ENCODE measurements at regions not wholly inside any gene's neighbourhood (a gene's known extent, or its start where the extent isn't known, plus 50 kb on each side); places are given as distances from the start of the nearest gene placed in this dataset.

DNA sequence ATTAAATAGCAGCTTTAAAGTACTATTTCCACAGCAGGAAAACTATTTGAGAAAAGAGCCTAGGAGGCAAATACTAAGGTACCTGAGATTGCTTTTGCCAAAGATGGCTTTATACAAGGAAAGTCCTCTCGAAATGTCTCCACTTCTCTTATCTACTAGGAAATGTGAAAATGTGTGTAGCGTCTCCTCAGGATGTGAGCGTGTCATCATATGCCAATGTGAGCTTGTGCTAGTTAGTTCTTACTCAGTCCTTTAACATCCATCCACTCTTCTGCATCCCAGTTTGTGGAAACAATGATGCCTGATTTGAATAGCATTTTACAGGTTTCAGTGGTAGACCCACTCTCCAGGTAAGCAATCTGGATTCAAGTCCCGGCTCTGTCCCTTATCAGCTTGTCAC, 421.0 kb downstream of the DYNC2H1 start:
- no peak overlapping the region for H3K4me3 ChIP-seq
- H3K9me2 ChIP-seq (ENCODE audit: insufficient read depth), result no peaks in the 10 kb centered on the region
- peak overlapping the region; percentile 38 for H3K9ac ChIP-seq
- WGBS, 2 experiments (ENCODE audit: low coverage in 1 of 2, low lambda C conversion rate in 2 of 2, missing lambda C conversion rate in 2 of 2), result 78 to 79% methylated on average over 4 of the region's 4 CpGs
- peak overlapping the region; percentile 65 for H3K27ac ChIP-seq
- peak overlapping the region; percentile 47 for H2AFZ ChIP-seq
- DNase-seq, result peak; percentile 70
- no peaks in the 10 kb centered on the region for H3K36me3 ChIP-seq (ENCODE audit: low read depth)
- no peaks in the 10 kb centered on the region for H4K20me1 ChIP-seq (ENCODE audit: insufficient read depth)
- no peaks in the 10 kb centered on the region for H3K79me2 ChIP-seq (ENCODE audit: insufficient read depth)
- H3K4me1 ChIP-seq (ENCODE audit: insufficient read depth), result peaks cover 62% of the 10 kb centered on the region
- TF ChIP-seq EZH2phosphoT487 (IDR thresholded peaks at IDR 0.05; ENCODE audit: insufficient read depth, low read depth) (no peak), EZH2 (IDR thresholded peaks at IDR 0.05; ENCODE audit: insufficient read depth, poor library complexity, severe bottlenecking) (no peak)
- H3K27me3 ChIP-seq (replicated peaks; ENCODE audit: insufficient read depth), result no peaks in the 10 kb centered on the region
- H3F3A ChIP-seq (ENCODE audit: insufficient read depth), result peaks cover 52% of the 10 kb centered on the region
- peak overlapping the region; percentile 60 for H3K4me2 ChIP-seq (ENCODE audit: unreplicated experiment)
- in situ Hi-C loops (cut with MboI), result no loop called here
- no peaks in the 10 kb centered on the region for H3K9me3 ChIP-seq (ENCODE audit: low read depth)

- peak; percentile 84 for DNase-seq
- Histone ChIP-seq H3K9ac (no peak overlapping the region), H3K27ac (peak overlapping the region; percentile 62), H3F3A (ENCODE audit: insufficient read depth) (peaks cover 48% of the 10 kb centered on the region), H4K20me1 (ENCODE audit: insufficient read depth) (no peaks in the 10 kb centered on the region), H3K4me2 (ENCODE audit: unreplicated experiment) (peak overlapping the region; percentile 79), H3K79me2 (ENCODE audit: insufficient read depth) (no peaks in the 10 kb centered on the region), H3K9me2 (ENCODE audit: insufficient read depth) (no peaks in the 10 kb centered on the region), H3K4me1 (ENCODE audit: insufficient read depth) (peaks cover 60% of the 10 kb centered on the region), H3K9me3 (ENCODE audit: low read depth) (no peaks in the 10 kb centered on the region), H3K27me3 (replicated peaks; ENCODE audit: insufficient read depth) (no peaks in the 10 kb centered on the region), H3K4me3 (peak overlapping the region; percentile 40; the same call in 1 of the 2 replicates), H2AFZ (no peak overlapping the region), H3K36me3 (ENCODE audit: low read depth) (no peaks in the 10 kb centered on the region)
- in situ Hi-C loops (cut with MboI), result no loop called here
- 5 to 6% methylated on average over 3 of the region's 3 CpGs for WGBS, 2 experiments (ENCODE audit: low coverage in 1 of 2, low lambda C conversion rate in 2 of 2, missing lambda C conversion rate in 2 of 2)
- no peak for TF ChIP-seq EZH2 (IDR thresholded peaks at IDR 0.05; ENCODE audit: insufficient read depth, poor library complexity, severe bottlenecking)
- no peak for TF ChIP-seq EZH2phosphoT487 (IDR thresholded peaks at IDR 0.05; ENCODE audit: insufficient read depth, low read depth)
These were observed 423.0 kb downstream of the DYNC2H1 start for GRCh38 chr11:103532133-103532788.

DNA sequence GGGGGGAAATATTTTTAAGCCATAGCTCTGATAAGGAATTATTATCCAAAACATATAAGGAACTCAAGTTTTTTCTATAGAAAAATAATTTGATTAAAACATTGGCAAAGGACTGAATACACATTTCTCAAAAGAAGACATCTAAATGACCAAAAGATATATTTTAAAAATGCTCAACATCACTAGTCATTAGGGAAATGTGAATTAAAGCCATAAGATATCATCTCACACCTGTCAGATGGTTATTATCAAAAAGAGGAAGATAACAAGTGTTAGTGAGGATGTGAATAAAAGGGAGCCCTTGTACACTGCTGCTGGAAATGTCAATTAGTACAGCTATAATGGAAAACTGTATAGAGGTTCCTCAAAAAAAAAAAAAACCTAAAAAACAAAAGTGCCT, 425.0 kb downstream of the DYNC2H1 start:
- Histone ChIP-seq H3K79me2 (ENCODE audit: insufficient read depth) (no peaks in the 10 kb centered on the region), H3K27ac (no peak overlapping the region), H3K9me2 (ENCODE audit: insufficient read depth) (no peaks in the 10 kb centered on the region), H3K4me1 (ENCODE audit: insufficient read depth) (peaks cover 47% of the 10 kb centered on the region), H3K9ac (no peak overlapping the region), H2AFZ (no peak overlapping the region), H3K4me3 (no peak overlapping the region), H3F3A (ENCODE audit: insufficient read depth) (peaks cover 39% of the 10 kb centered on the region), H3K4me2 (ENCODE audit: unreplicated experiment) (no peak overlapping the region), H3K36me3 (ENCODE audit: low read depth) (no peaks in the 10 kb centered on the region), H3K27me3 (replicated peaks; ENCODE audit: insufficient read depth) (no peaks in the 10 kb centered on the region), H4K20me1 (ENCODE audit: insufficient read depth) (no peaks in the 10 kb centered on the region), H3K9me3 (ENCODE audit: low read depth) (no peaks in the 10 kb centered on the region)
- TF ChIP-seq EZH2 (IDR thresholded peaks at IDR 0.05; ENCODE audit: insufficient read depth, poor library complexity, severe bottlenecking) (no peak), EZH2phosphoT487 (IDR thresholded peaks at IDR 0.05; ENCODE audit: insufficient read depth, low read depth) (no peak)
- DNase-seq, result no peak
- in situ Hi-C loops (cut with MboI), result no loop called here

DNA sequence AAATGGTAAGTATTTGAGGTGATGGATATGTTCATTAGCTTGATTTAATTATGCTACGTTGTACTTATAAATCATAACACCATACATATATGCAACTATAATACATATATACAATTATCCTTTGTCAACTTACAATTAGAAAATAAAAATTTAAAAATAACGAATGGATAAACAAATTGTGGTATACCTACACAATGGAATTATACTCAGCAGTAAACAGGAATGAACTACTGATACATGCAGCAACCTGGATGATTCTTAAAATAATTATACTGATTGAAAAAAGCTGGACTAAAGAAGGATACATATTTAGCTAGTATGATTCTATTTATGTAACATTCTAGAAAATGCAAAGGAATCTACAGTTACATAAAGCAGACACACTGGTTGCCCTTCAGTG, 425.7 kb downstream of the DYNC2H1 start:
- 96 to 98% methylated on average over 2 of the region's 2 CpGs for WGBS, 2 experiments (ENCODE audit: low coverage in 1 of 2, low lambda C conversion rate in 2 of 2, missing lambda C conversion rate in 2 of 2)
- Histone ChIP-seq H3F3A (ENCODE audit: insufficient read depth) (peaks cover 32% of the 10 kb centered on the region), H3K27me3 (replicated peaks; ENCODE audit: insufficient read depth) (no peaks in the 10 kb centered on the region), H4K20me1 (ENCODE audit: insufficient read depth) (no peaks in the 10 kb centered on the region), H3K36me3 (ENCODE audit: low read depth) (no peaks in the 10 kb centered on the region), H3K9me2 (ENCODE audit: insufficient read depth) (no peaks in the 10 kb centered on the region), H3K79me2 (ENCODE audit: insufficient read depth) (no peaks in the 10 kb centered on the region), H3K4me2 (ENCODE audit: unreplicated experiment) (no peak overlapping the region), H2AFZ (no peak overlapping the region), H3K4me3 (no peak overlapping the region), H3K9me3 (ENCODE audit: low read depth) (no peaks in the 10 kb centered on the region), H3K9ac (no peak overlapping the region), H3K4me1 (ENCODE audit: insufficient read depth) (peaks cover 40% of the 10 kb centered on the region), H3K27ac (no peak overlapping the region)
- DNase-seq, result no peak
- in situ Hi-C loops (cut with MboI), result no loop called here
- no peak for TF ChIP-seq EZH2phosphoT487 (IDR thresholded peaks at IDR 0.05; ENCODE audit: insufficient read depth, low read depth)

DNA sequence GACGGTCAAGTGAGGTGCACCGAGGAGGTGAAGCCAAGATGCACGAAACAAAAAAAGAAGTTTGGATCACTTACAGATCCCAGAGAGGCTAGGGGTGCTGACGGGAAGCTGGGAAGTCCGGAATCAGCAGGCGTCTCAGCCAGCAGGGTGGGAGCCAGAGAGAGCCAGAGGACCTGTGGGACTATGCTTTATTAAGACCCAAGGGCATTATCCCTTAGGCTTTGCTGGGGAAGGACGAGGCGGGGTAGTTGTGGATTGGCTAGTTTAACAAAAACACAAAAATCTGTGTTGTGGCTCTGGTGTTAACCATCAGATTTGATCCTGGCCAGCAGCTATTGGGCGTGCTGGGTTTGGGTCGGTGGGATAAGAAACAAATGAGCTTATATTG, 427.1 kb downstream of the DYNC2H1 start:
- Histone ChIP-seq H2AFZ (peak overlapping the region; percentile 78), H3K79me2 (ENCODE audit: insufficient read depth) (no peaks in the 10 kb centered on the region), H4K20me1 (ENCODE audit: insufficient read depth) (no peaks in the 10 kb centered on the region), H3K4me3 (no peak overlapping the region), H3K9me3 (ENCODE audit: low read depth) (no peaks in the 10 kb centered on the region), H3F3A (ENCODE audit: insufficient read depth) (peaks cover 18% of the 10 kb centered on the region), H3K4me2 (ENCODE audit: unreplicated experiment) (no peak overlapping the region), H3K27me3 (replicated peaks; ENCODE audit: insufficient read depth) (no peaks in the 10 kb centered on the region), H3K27ac (no peak overlapping the region), H3K9me2 (ENCODE audit: insufficient read depth) (no peaks in the 10 kb centered on the region), H3K36me3 (ENCODE audit: low read depth) (no peaks in the 10 kb centered on the region), H3K4me1 (ENCODE audit: insufficient read depth) (peaks cover 26% of the 10 kb centered on the region), H3K9ac (no peak overlapping the region)
- no peak for DNase-seq
- in situ Hi-C loops (cut with MboI), result no loop called here
- TF ChIP-seq EZH2 (IDR thresholded peaks at IDR 0.05; ENCODE audit: insufficient read depth, poor library complexity, severe bottlenecking) (no peak), EZH2phosphoT487 (IDR thresholded peaks at IDR 0.05; ENCODE audit: insufficient read depth, low read depth) (no peak)
- WGBS, 2 experiments (ENCODE audit: low coverage in 1 of 2, low lambda C conversion rate in 2 of 2, missing lambda C conversion rate in 2 of 2), result 80 to 84% methylated on average over 10 of the region's 10 CpGs

Data from GM23248 (cell line).